ENCODE measurements at regions not wholly inside any gene's neighbourhood (a gene's known extent, or its start where the extent isn't known, plus 50 kb on each side); places are given as distances from the start of the nearest gene placed in this dataset.

- Histone ChIP-seq H3K27me3 (no peaks in the 10 kb centered on the region), H3K4me1 (no peaks in the 10 kb centered on the region), H3K9me3 (peaks cover 0 to 20% (median 0%) of the 10 kb centered on the region in 11 donors), H3K36me3 (no peaks in the 10 kb centered on the region), H3K27ac (no peak overlapping the region), H3K4me3 (no peak overlapping the region)
- ATAC-seq: no peak
- no peak for TF ChIP-seq CTCF (IDR thresholded peaks at IDR 0.05)
- DNase-seq: no peak
- intact Hi-C loops (cut with DNase I): no loop called here
- 56% methylated on average over 2 of the region's 2 CpGs for WGBS, 2 donors
These were observed 256.4 kb upstream of the SESN3 start for GRCh38 chr11:95487391-95487790.

- Histone ChIP-seq H3K9me3 (peaks cover 0 to 20% (median 0%) of the 10 kb centered on the region in 11 donors), H3K27me3 (no peaks in the 10 kb centered on the region), H3K27ac (no peak overlapping the region), H3K36me3 (no peaks in the 10 kb centered on the region), H3K4me3 (no peak overlapping the region), H3K4me1 (no peaks in the 10 kb centered on the region)
- ATAC-seq (no peak), DNase-seq (no peak)
- intact Hi-C loops (cut with DNase I): no loop called here
- TF ChIP-seq CTCF (IDR thresholded peaks at IDR 0.05): no peak
- 89 to 90% methylated on average over 9 of the region's 9 CpGs for WGBS, 2 donors
These were observed 256.0 kb upstream of the SESN3 start for GRCh38 chr11:95486979-95487378.

GRCh38 chr11:95486466-95486865, 255.5 kb upstream of the SESN3 start:
- no peak for TF ChIP-seq CTCF (IDR thresholded peaks at IDR 0.05)
- no peak for ATAC-seq
- H3K27ac ChIP-seq: no peak overlapping the region

GRCh38 chr11:95485115-95485900, 254.3 kb upstream of the SESN3 start:
- no peak for TF ChIP-seq CTCF (IDR thresholded peaks at IDR 0.05)
- Histone ChIP-seq H3K4me1 (no peaks in the 10 kb centered on the region), H3K4me3 (no peak overlapping the region), H3K27ac (no peak overlapping the region), H3K36me3 (no peaks in the 10 kb centered on the region), H3K27me3 (no peaks in the 10 kb centered on the region), H3K9me3 (peaks cover 0 to 6% (median 0%) of the 10 kb centered on the region in 11 donors)
- ATAC-seq (no peak), DNase-seq (no peak)
- intact Hi-C loops (cut with DNase I): no loop called here
- WGBS, 2 donors: 97 to 98% methylated on average over 2 of the region's 2 CpGs

More at GRCh38 chr11:95486466-95486865, 255.5 kb upstream of the SESN3 start:
- intact Hi-C loops (cut with DNase I): no loop called here
- Histone ChIP-seq H3K27me3 (no peaks in the 10 kb centered on the region), H3K9me3 (peaks cover 0 to 17% (median 0%) of the 10 kb centered on the region in 11 donors), H3K4me3 (no peak overlapping the region), H3K36me3 (no peaks in the 10 kb centered on the region), H3K4me1 (no peaks in the 10 kb centered on the region)
- 80 to 81% methylated on average over 2 of the region's 2 CpGs for WGBS, 2 donors
- DNase-seq: no peak
